ENCODE measurements at regions not wholly inside any gene's neighbourhood (a gene's known extent, or its start where the extent isn't known, plus 50 kb on each side); places are given as distances from the start of the nearest gene placed in this dataset.
A peak's percentile ranks its signal among the peaks of the same experiment; 100 is the strongest.

GRCh38 chr9:108271646-108272348 lies 584.0 kb downstream of the ACTL7B start:
- Histone ChIP-seq H3K79me2 (ENCODE audit: low read length) (no peaks in the 10 kb centered on the region), H3K4me1 (ENCODE audit: insufficient read depth, low read length) (peaks cover 35% of the 10 kb centered on the region), H3K9me3 (ENCODE audit: low read length) (no peaks in the 10 kb centered on the region), H3K4me2 (ENCODE audit: low read length) (peak overlapping the region; percentile 81), H4K20me1 (ENCODE audit: low read length) (no peaks in the 10 kb centered on the region), H3K9ac (ENCODE audit: low read length) (peak overlapping the region; percentile 70), H2AFZ (ENCODE audit: low read length) (peak overlapping the region; percentile 65; the same call in 1 of the 2 replicates), H3K9me2 (replicated peaks; ENCODE audit: low read length) (no peaks in the 10 kb centered on the region), H3K27me3 (ENCODE audit: low read length) (no peaks in the 10 kb centered on the region), H3K4me3 (ENCODE audit: low read length) (peak overlapping the region; percentile 65), H3K36me3 (ENCODE audit: low read depth, low read length) (no peaks in the 10 kb centered on the region), H3F3A (ENCODE audit: low read length, unreplicated experiment) (no peaks in the 10 kb centered on the region), H3K27ac (ENCODE audit: low read length) (peak overlapping the region; percentile 81)
- TF ChIP-seq EZH2 (IDR thresholded peaks at IDR 0.05; ENCODE audit: low read length, unreplicated experiment) (no peak), EZH2phosphoT487 (IDR thresholded peaks at IDR 0.05; ENCODE audit: borderline replicate concordance, low read length) (no peak)
- TF ChIP-seq, protein P1, sequence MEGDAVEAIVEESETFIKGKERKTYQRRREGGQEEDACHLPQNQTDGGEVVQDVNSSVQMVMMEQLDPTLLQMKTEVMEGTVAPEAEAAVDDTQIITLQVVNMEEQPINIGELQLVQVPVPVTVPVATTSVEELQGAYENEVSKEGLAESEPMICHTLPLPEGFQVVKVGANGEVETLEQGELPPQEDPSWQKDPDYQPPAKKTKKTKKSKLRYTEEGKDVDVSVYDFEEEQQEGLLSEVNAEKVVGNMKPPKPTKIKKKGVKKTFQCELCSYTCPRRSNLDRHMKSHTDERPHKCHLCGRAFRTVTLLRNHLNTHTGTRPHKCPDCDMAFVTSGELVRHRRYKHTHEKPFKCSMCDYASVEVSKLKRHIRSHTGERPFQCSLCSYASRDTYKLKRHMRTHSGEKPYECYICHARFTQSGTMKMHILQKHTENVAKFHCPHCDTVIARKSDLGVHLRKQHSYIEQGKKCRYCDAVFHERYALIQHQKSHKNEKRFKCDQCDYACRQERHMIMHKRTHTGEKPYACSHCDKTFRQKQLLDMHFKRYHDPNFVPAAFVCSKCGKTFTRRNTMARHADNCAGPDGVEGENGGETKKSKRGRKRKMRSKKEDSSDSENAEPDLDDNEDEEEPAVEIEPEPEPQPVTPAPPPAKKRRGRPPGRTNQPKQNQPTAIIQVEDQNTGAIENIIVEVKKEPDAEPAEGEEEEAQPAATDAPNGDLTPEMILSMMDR (conservative IDR thresholded peaks at IDR 0.05; ENCODE audit: low read depth, low read length): no peak
- ChIA-PET CTCF (interaction anchor here (0.7 to 1.1 kb wide), 2 partner anchors 50 to 172 kb away, joined by 4 to 5 read pairs; no protein-coding TSS in a partner anchor), POLR2A (ENCODE audit: unreplicated experiment) (interaction anchor here (0.6 kb wide), 1 partner anchor 280 kb away, joined by 7 read pairs; no protein-coding TSS in a partner anchor)
- ATAC-seq (peak; percentile 84), DNase-seq (peak; percentile 64)
- BruUV-seq (replicated peaks): no TSS peak
- intact Hi-C loops (cut with micrococcal nuclease): loop anchor here (1.0 to 5.0 kb wide), 9 partner anchors 114 to 804 kb away; no protein-coding TSS in a partner anchor

DNA sequence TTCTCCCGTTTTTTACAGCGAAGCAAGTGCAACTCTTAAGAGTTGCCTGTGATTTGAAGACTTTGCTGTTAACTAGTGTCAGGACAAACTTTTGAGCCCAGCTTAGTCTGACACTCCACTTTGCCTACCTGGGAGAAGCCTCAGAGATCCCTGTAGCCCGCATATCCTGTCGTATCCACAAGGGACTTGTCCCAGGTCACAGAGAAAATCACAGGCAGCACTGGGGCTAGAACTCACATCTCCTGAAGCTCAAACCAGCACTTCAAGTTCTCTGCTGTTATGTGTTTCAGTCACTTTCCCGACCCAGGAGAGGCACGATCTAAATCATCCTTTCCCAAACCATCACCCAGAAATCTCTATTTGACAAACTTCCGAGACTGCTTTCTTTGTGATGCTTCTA lies 584.5 kb downstream of the ACTL7B start:
- H4K20me1 ChIP-seq (ENCODE audit: low read length): no peaks in the 10 kb centered on the region
- no peak overlapping the region for H2AFZ ChIP-seq (ENCODE audit: low read length)
- no peaks in the 10 kb centered on the region for H3K27me3 ChIP-seq (ENCODE audit: low read length)
- ATAC-seq (no peak), DNase-seq (no peak)
- H3K9me2 ChIP-seq (replicated peaks; ENCODE audit: low read length): no peaks in the 10 kb centered on the region
- CTCF ChIA-PET: no interaction called here
- H3K4me2 ChIP-seq (ENCODE audit: low read length): peak overlapping the region; percentile 81; the same call in 1 of the 2 replicates
- no peak overlapping the region for H3K4me3 ChIP-seq (ENCODE audit: low read length)
- intact Hi-C loops (cut with micrococcal nuclease): loop anchor here (5.0 kb wide), 3 partner anchors 114 to 804 kb away; no protein-coding TSS in a partner anchor
- no TSS peak for BruUV-seq (replicated peaks)
- no peaks in the 10 kb centered on the region for H3K9me3 ChIP-seq (ENCODE audit: low read length)
- H3F3A ChIP-seq (ENCODE audit: low read length, unreplicated experiment): no peaks in the 10 kb centered on the region
- POLR2A ChIA-PET (ENCODE audit: unreplicated experiment): no interaction called here
- H3K36me3 ChIP-seq (ENCODE audit: low read depth, low read length): no peaks in the 10 kb centered on the region
- no peaks in the 10 kb centered on the region for H3K79me2 ChIP-seq (ENCODE audit: low read length)
- H3K27ac ChIP-seq (ENCODE audit: low read length): peak overlapping the region; percentile 81
- TF ChIP-seq EZH2 (IDR thresholded peaks at IDR 0.05; ENCODE audit: low read length, unreplicated experiment) (no peak), EZH2phosphoT487 (IDR thresholded peaks at IDR 0.05; ENCODE audit: borderline replicate concordance, low read length) (no peak)
- TF ChIP-seq, protein P1 (conservative IDR thresholded peaks at IDR 0.05; ENCODE audit: low read depth, low read length): no peak
- H3K9ac ChIP-seq (ENCODE audit: low read length): peak overlapping the region; percentile 17; the same call in 1 of the 2 replicates
- H3K4me1 ChIP-seq (ENCODE audit: insufficient read depth, low read length): peaks cover 35% of the 10 kb centered on the region

DNA sequence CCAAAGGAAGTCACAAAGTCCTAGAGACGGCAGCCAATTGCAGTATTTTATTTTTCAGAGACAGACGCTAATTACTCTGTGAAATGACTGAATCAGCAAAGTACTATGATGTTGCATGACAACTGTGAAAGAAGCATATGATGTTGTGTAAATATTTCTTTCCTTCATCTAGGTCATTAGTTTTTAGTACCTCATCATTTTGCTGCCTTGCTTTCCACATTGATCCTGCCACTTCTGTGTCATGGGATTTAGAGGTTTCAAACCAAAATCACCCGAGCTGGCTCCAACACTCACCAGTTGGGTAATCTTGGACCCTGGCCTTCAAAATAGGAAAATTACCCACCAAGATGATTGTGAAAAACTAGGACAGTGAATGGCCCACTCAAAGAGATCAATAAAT lies 585.2 kb downstream of the ACTL7B start:
- H2AFZ ChIP-seq (ENCODE audit: low read length): no peak overlapping the region
- ChIA-PET CTCF (no interaction called here), POLR2A (ENCODE audit: unreplicated experiment) (no interaction called here)
- no peak for TF ChIP-seq EZH2phosphoT487 (IDR thresholded peaks at IDR 0.05; ENCODE audit: borderline replicate concordance, low read length)
- no peak for TF ChIP-seq EZH2 (IDR thresholded peaks at IDR 0.05; ENCODE audit: low read length, unreplicated experiment)
- TF ChIP-seq, protein P1 (conservative IDR thresholded peaks at IDR 0.05; ENCODE audit: low read depth, low read length): no peak
- no peak overlapping the region for H3K27ac ChIP-seq (ENCODE audit: low read length)
- H3K9me3 ChIP-seq (ENCODE audit: low read length): no peaks in the 10 kb centered on the region
- no peak overlapping the region for H3K4me2 ChIP-seq (ENCODE audit: low read length)
- peaks cover 35% of the 10 kb centered on the region for H3K4me1 ChIP-seq (ENCODE audit: insufficient read depth, low read length)
- intact Hi-C loops (cut with micrococcal nuclease): loop anchor here (5.0 kb wide), 3 partner anchors 113 to 803 kb away; no protein-coding TSS in a partner anchor
- DNase-seq: no peak
- no peaks in the 10 kb centered on the region for H4K20me1 ChIP-seq (ENCODE audit: low read length)
- no peak overlapping the region for H3K4me3 ChIP-seq (ENCODE audit: low read length)
- H3F3A ChIP-seq (ENCODE audit: low read length, unreplicated experiment): no peaks in the 10 kb centered on the region
- H3K9ac ChIP-seq (ENCODE audit: low read length): no peak overlapping the region
- no peaks in the 10 kb centered on the region for H3K9me2 ChIP-seq (replicated peaks; ENCODE audit: low read length)
- H3K79me2 ChIP-seq (ENCODE audit: low read length): no peaks in the 10 kb centered on the region
- H3K27me3 ChIP-seq (ENCODE audit: low read length): no peaks in the 10 kb centered on the region
- H3K36me3 ChIP-seq (ENCODE audit: low read depth, low read length): no peaks in the 10 kb centered on the region
- no peak for ATAC-seq
- no TSS peak for BruUV-seq (replicated peaks)
